HUES48 (cell line): ENCODE measurements at regions not wholly inside any gene's neighbourhood (a gene's known extent, or its start where the extent isn't known, plus 50 kb on each side); places are given as distances from the start of the nearest gene placed in this dataset.

Experiments
- H3K27ac ChIP-seq: one replicate; pipeline ENCODE4 v1.7.0; 2013; ENCODE audit warnings: low read depth, low read length, inconsistent platforms
- H3K27me3 ChIP-seq: 2 replicates; pipeline ENCODE4 v1.6.1; 2013; ENCODE audit warnings: mild to moderate bottlenecking, low read length; ENCODE audit not compliant: control insufficient read depth, insufficient read depth
- H3K36me3 ChIP-seq: 2 replicates; pipeline ENCODE4 v1.6.1; 2013; ENCODE audit warnings: low read length; ENCODE audit not compliant: control insufficient read depth, insufficient read depth
- H3K4me1 ChIP-seq: 2 replicates; pipeline ENCODE4 v1.6.1; 2013; ENCODE audit warnings: mild to moderate bottlenecking, low read length; ENCODE audit not compliant: control insufficient read depth, insufficient read depth
- H3K4me3 ChIP-seq: 2 replicates; pipeline ENCODE4 v1.5.1; 2013; ENCODE audit warnings: mild to moderate bottlenecking, low read depth, low read length
- H3K9ac ChIP-seq: 2 replicates; pipeline ENCODE4 v1.6.1; 2013; ENCODE audit warnings: mild to moderate bottlenecking, low read depth, low read length, moderate library complexity
- H3K9me3 ChIP-seq: 2 replicates; pipeline ENCODE4 v1.6.1; 2013; ENCODE audit warnings: low read length; ENCODE audit not compliant: control insufficient read depth, insufficient read depth

- H3K36me3 ChIP-seq = no peaks in the 10 kb centered on the region
- no peak overlapping the region for H3K4me3 ChIP-seq
- no peak overlapping the region for H3K9ac ChIP-seq
- H3K4me1 ChIP-seq = no peaks in the 10 kb centered on the region
- no peaks in the 10 kb centered on the region; the same call in 1 of the 2 replicates for H3K9me3 ChIP-seq
- no peaks in the 10 kb centered on the region for H3K27me3 ChIP-seq
- H3K27ac ChIP-seq = no peak overlapping the region
Observed at GRCh38 chr6:170052991-170053821, 237.7 kb downstream of the DLL1 start.

GRCh38 chr6:170051229-170052172 is 239.4 kb downstream of the DLL1 start:
- Histone ChIP-seq H3K36me3 (no peaks in the 10 kb centered on the region), H3K4me1 (no peaks in the 10 kb centered on the region), H3K4me3 (no peak overlapping the region), H3K9ac (no peak overlapping the region), H3K27ac (no peak overlapping the region), H3K9me3 (no peaks in the 10 kb centered on the region; the same call in 1 of the 2 replicates), H3K27me3 (no peaks in the 10 kb centered on the region)

GRCh38 chr6:170050591-170051041 is 240.3 kb downstream of the DLL1 start:
- no peak overlapping the region for H3K4me3 ChIP-seq
- no peaks in the 10 kb centered on the region for H3K27me3 ChIP-seq
- no peak overlapping the region for H3K27ac ChIP-seq
- no peaks in the 10 kb centered on the region for H3K4me1 ChIP-seq
- H3K36me3 ChIP-seq = no peaks in the 10 kb centered on the region
- no peaks in the 10 kb centered on the region; the same call in 1 of the 2 replicates for H3K9me3 ChIP-seq
- no peak overlapping the region for H3K9ac ChIP-seq

- Histone ChIP-seq H3K4me3 (no peak overlapping the region), H3K9me3 (no peaks in the 10 kb centered on the region; the same call in 1 of the 2 replicates), H3K36me3 (no peaks in the 10 kb centered on the region), H3K4me1 (no peaks in the 10 kb centered on the region), H3K27ac (no peak overlapping the region), H3K9ac (no peak overlapping the region), H3K27me3 (no peaks in the 10 kb centered on the region)
Observed at GRCh38 chr6:170049641-170050561, 241.0 kb downstream of the DLL1 start.

- no peaks in the 10 kb centered on the region for H3K36me3 ChIP-seq
- H3K27me3 ChIP-seq = no peaks in the 10 kb centered on the region
- H3K4me3 ChIP-seq = no peak overlapping the region
- no peak overlapping the region for H3K9ac ChIP-seq
- H3K9me3 ChIP-seq = no peaks in the 10 kb centered on the region; the same call in 1 of the 2 replicates
- H3K27ac ChIP-seq = no peak overlapping the region
- no peaks in the 10 kb centered on the region for H3K4me1 ChIP-seq
Observed at GRCh38 chr6:170048615-170049256, 242.1 kb downstream of the DLL1 start.

GRCh38 chr6:170047823-170048222 is 243.1 kb downstream of the DLL1 start:
- no peak overlapping the region for H3K4me3 ChIP-seq
- no peak overlapping the region for H3K27ac ChIP-seq
- H3K36me3 ChIP-seq = no peaks in the 10 kb centered on the region
- no peak overlapping the region for H3K9ac ChIP-seq
- H3K27me3 ChIP-seq = no peaks in the 10 kb centered on the region
- H3K4me1 ChIP-seq = no peaks in the 10 kb centered on the region
- H3K9me3 ChIP-seq = no peaks in the 10 kb centered on the region; the same call in 1 of the 2 replicates

GRCh38 chr6:170046791-170047626 is 243.9 kb downstream of the DLL1 start:
- Histone ChIP-seq H3K9me3 (no peaks in the 10 kb centered on the region; the same call in 1 of the 2 replicates), H3K9ac (no peak overlapping the region), H3K27me3 (no peaks in the 10 kb centered on the region), H3K27ac (no peak overlapping the region), H3K4me1 (no peaks in the 10 kb centered on the region), H3K36me3 (no peaks in the 10 kb centered on the region), H3K4me3 (no peak overlapping the region)

- H3K9ac ChIP-seq = no peak overlapping the region
- no peak overlapping the region for H3K4me3 ChIP-seq
- H3K36me3 ChIP-seq = no peaks in the 10 kb centered on the region
- H3K9me3 ChIP-seq = no peaks in the 10 kb centered on the region; the same call in 1 of the 2 replicates
- H3K4me1 ChIP-seq = no peaks in the 10 kb centered on the region
- H3K27me3 ChIP-seq = no peaks in the 10 kb centered on the region
- H3K27ac ChIP-seq = no peak overlapping the region
Observed at GRCh38 chr6:170045981-170046667, 244.8 kb downstream of the DLL1 start.

GRCh38 chr6:170045563-170045960 is 245.3 kb downstream of the DLL1 start:
- no peak overlapping the region for H3K9ac ChIP-seq
- no peak overlapping the region for H3K27ac ChIP-seq
- H3K9me3 ChIP-seq = no peaks in the 10 kb centered on the region; the same call in 1 of the 2 replicates
- no peaks in the 10 kb centered on the region for H3K27me3 ChIP-seq
- H3K36me3 ChIP-seq = no peaks in the 10 kb centered on the region
- peaks cover 4% of the 10 kb centered on the region; the same call in 1 of the 2 replicates for H3K4me1 ChIP-seq
- H3K4me3 ChIP-seq = no peak overlapping the region
